GM06990 (cell line): ENCODE measurements at regions not wholly inside any gene's neighbourhood (a gene's known extent, or its start where the extent isn't known, plus 50 kb on each side); places are given as distances from the start of the nearest gene placed in this dataset.

Experiments
- DNase-seq: peaks from one replicate; pipeline ENCODE4 v3.0.0-alpha.2; 2011; ENCODE audit not compliant: insufficient read length; ENCODE audit errors: extremely low read depth
- H3K27me3 ChIP-seq: replicated peaks from 2 replicates; pipeline ENCODE4 v1.6.0; 2011; ENCODE audit warnings: low read length; ENCODE audit not compliant: control insufficient read depth, insufficient read depth
- H3K36me3 ChIP-seq: 2 replicates; pipeline ENCODE4 v1.5.1; 2011; ENCODE audit warnings: low read length; ENCODE audit not compliant: control insufficient read depth, insufficient read depth
- H3K4me3 ChIP-seq: replicated peaks from 2 replicates; pipeline ENCODE4 v1.5.1; 2011; ENCODE audit warnings: low read depth, mild to moderate bottlenecking, control low read depth, low read length
- CTCF ChIP-seq: IDR thresholded peaks from 2 replicates; pipeline ENCODE4 v1.5.1; 2011; ENCODE audit warnings: low read length, control low read depth, mild to moderate bottlenecking, inconsistent platforms; ENCODE audit not compliant: insufficient read depth, poor library complexity, severe bottlenecking

- no peaks in the 10 kb centered on the region; the same call in 1 of the 2 replicates for H3K27me3 ChIP-seq
- DNase-seq, result no peak
- no peak for TF ChIP-seq CTCF
- H3K36me3 ChIP-seq, result no peaks in the 10 kb centered on the region
- no peak overlapping the region for H3K4me3 ChIP-seq
Measured at GRCh38 chr17:73798111-73798748, 154.0 kb upstream of the SDK2 start.

DNA sequence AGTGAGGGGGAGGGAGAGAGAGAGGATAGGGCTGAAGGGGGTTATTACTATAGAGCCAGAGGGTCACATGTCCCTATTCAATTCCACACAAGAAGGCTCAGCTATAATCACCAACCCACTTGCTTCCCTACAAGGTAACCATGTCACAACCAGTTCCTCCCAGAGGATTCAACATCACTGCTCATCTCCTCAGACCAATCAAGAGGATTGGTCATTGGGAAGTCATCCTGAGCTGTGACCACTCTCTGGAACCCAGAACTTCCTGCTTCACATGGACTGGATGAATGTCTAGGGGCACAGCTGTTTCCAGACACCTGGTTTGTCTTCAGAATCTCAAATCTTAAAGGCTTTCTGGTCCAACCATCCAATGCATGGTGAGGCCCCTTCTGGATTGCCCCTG is 154.9 kb upstream of the SDK2 start:
- no peak for DNase-seq
- H3K4me3 ChIP-seq, result no peak overlapping the region

DNA sequence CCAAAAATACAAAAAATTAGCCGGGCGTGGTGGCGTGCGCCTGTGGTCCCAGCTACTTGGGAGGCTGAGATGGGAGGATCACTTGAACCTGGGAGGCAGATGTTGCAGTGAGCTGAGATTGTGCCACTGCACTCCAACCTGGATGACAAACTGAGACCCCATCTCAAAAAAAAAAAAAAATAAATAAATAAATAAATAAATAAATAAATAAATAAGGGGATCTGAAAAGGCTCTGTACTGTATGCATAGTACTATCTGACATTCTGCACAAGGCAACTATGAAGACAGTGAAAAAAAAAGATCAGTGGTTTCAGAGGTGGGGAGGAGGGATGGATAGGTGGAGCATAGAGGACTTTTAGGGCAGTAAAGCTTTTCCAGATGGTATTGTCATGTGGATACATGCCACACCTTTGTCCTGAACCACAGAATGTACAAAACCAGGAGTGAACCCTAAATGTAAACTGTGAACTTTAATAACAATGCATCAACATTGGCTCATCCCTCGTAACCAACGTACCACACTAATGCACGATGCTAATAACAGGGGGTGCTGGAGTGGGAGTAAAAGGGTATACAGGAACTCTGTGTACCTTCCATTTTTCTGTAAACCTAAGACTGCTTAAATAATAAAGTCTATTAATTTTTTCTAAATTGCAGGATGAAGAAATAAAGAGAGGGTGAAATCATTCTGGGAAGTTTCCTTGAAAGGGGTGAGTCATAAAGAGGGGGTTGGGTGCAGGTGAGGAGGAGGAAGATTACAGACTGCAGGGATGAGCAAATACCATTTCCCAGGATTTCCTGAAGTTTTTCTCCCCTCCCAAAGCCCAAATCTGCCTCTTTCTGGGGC is 155.8 kb upstream of the SDK2 start:
- no peaks in the 10 kb centered on the region; the same call in none of the 2 replicates for H3K27me3 ChIP-seq
- no peak overlapping the region for H3K4me3 ChIP-seq
- TF ChIP-seq CTCF, result no peak
- DNase-seq, result no peak
- H3K36me3 ChIP-seq, result no peaks in the 10 kb centered on the region

More for the DNA sequence above, 154.9 kb upstream of the SDK2 start:
- TF ChIP-seq CTCF, result no peak
- no peaks in the 10 kb centered on the region; the same call in none of the 2 replicates for H3K27me3 ChIP-seq
- no peaks in the 10 kb centered on the region for H3K36me3 ChIP-seq

DNA sequence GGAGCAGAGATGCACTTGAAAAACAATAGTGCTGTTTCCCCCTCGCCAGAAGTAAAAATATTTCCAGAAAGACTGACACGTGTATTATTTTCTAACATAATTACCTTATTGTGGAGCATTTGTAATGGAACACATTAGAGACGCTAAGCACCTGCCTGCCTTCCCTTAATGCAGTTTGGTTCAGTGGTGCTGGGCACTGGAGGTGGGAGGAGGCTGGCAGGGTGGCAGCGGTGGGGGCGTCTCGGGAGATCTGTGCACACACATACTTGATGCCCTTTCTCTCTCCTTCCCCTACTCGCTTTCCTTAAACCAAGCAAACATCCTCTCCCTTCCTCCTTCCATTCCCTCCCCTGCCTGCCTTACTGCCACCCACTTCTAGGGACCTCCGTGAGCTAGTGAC is 156.6 kb upstream of the SDK2 start:
- no peak overlapping the region for H3K4me3 ChIP-seq
- TF ChIP-seq CTCF, result no peak
- H3K36me3 ChIP-seq, result no peaks in the 10 kb centered on the region
- DNase-seq, result no peak
- H3K27me3 ChIP-seq, result no peaks in the 10 kb centered on the region; the same call in none of the 2 replicates

GRCh38 chr17:73801455-73802100 is 157.3 kb upstream of the SDK2 start:
- no peaks in the 10 kb centered on the region for H3K36me3 ChIP-seq
- TF ChIP-seq CTCF, result no peak
- no peak overlapping the region for H3K4me3 ChIP-seq
- H3K27me3 ChIP-seq, result no peaks in the 10 kb centered on the region; the same call in none of the 2 replicates
- no peak for DNase-seq
